GM21381 (cell line): ENCODE measurements at regions not wholly inside any gene's neighbourhood (a gene's known extent, or its start where the extent isn't known, plus 50 kb on each side); places are given as distances from the start of the nearest gene placed in this dataset.
"Not testable (repeated sequence)": the region's sequence is repeated elsewhere in the genome, so short reads cannot be mapped to it uniquely, and the experiment has no call there.

ENCODE experiments used
- ATAC-seq: cut with Tn5 transposase; IDR thresholded peaks from one replicate; pipeline ENCODE4 v1.9.1; 2021; ENCODE audit warnings: mild to moderate bottlenecking, moderate library complexity; ENCODE audit not compliant: unreplicated experiment

GRCh38 chr5:83001796-83002381 lies 75.3 kb downstream of the TMEM167A start:
- ATAC-seq: no peak

- no peak for ATAC-seq
Measured at GRCh38 chr5:83000922-83001321, 76.3 kb downstream of the TMEM167A start.

- ATAC-seq: no peak
Measured at GRCh38 chr5:83000428-83000827, 76.8 kb downstream of the TMEM167A start.

GRCh38 chr5:82993416-82993815 lies 83.8 kb downstream of the TMEM167A start:
- ATAC-seq: no peak

GRCh38 chr5:82992646-82993045 lies 84.5 kb downstream of the TMEM167A start:
- no peak for ATAC-seq

- no peak for ATAC-seq
Measured at GRCh38 chr5:82991678-82992323, 85.4 kb downstream of the TMEM167A start.

GRCh38 chr5:82991059-82991458 lies 86.1 kb downstream of the TMEM167A start:
- ATAC-seq: no peak

GRCh38 chr5:82987188-82987587 lies 90.0 kb downstream of the TMEM167A start:
- ATAC-seq: no peak

- no peak for ATAC-seq
Measured at GRCh38 chr5:82986404-82986803, 90.8 kb downstream of the TMEM167A start.

GRCh38 chr5:82985763-82986162 lies 91.4 kb downstream of the TMEM167A start:
- ATAC-seq: no peak

GRCh38 chr5:82984786-82985735 lies 92.1 kb downstream of the TMEM167A start:
- no peak for ATAC-seq

- ATAC-seq: no peak
Measured at GRCh38 chr5:82982846-82983245, 94.3 kb downstream of the TMEM167A start.

- not testable (repeated sequence) for ATAC-seq
Measured at GRCh38 chr5:82976887-82977286, 100.3 kb downstream of the TMEM167A start.

- no peak for ATAC-seq
Measured at GRCh38 chr5:82975812-82976211, 101.4 kb downstream of the TMEM167A start.

- ATAC-seq: no peak
Measured at GRCh38 chr5:82975396-82975795, 101.8 kb downstream of the TMEM167A start.

GRCh38 chr5:82974346-82974745 lies 102.8 kb downstream of the TMEM167A start:
- not testable (repeated sequence) for ATAC-seq

GRCh38 chr5:82971901-82972300 lies 105.3 kb downstream of the TMEM167A start:
- ATAC-seq: no peak

- ATAC-seq: not testable (repeated sequence)
Measured at GRCh38 chr5:82971034-82971806, 106.0 kb downstream of the TMEM167A start.

- not testable (repeated sequence) for ATAC-seq
Measured at GRCh38 chr5:82969221-82969976, 107.8 kb downstream of the TMEM167A start.

GRCh38 chr5:82967072-82967471 lies 110.1 kb downstream of the TMEM167A start:
- ATAC-seq: no peak
